Thymus (tissue), 11 donors: ENCODE measurements at regions not wholly inside any gene's neighbourhood (a gene's known extent, or its start where the extent isn't known, plus 50 kb on each side); places are given as distances from the start of the nearest gene placed in this dataset.

ENCODE experiments used
- DNase-seq, 9 donors: peaks; one replicate each; pipeline ENCODE4 v3.0.0-alpha.2; 2013; ENCODE audit warnings: low spot score in 9 of 9, low read depth in 6 of 9, missing footprints in 1 of 9
- H3K27ac ChIP-seq, 2 donors: one replicate each; pipeline ENCODE4 v1.5.1; 2013; ENCODE audit warnings: control low read depth in 1 of 2, low read depth in 1 of 2, low read length in 1 of 2, mild to moderate bottlenecking in 1 of 2, moderate library complexity in 1 of 2
- H3K27me3 ChIP-seq, 2 donors: one replicate each; pipeline ENCODE4 v1.5.1; 2013; ENCODE audit warnings: low read length in 1 of 2; ENCODE audit not compliant: control insufficient read depth in 2 of 2, insufficient read depth in 1 of 2
- H3K36me3 ChIP-seq, 2 donors: one replicate each; pipeline ENCODE4 v1.5.1; 2013; ENCODE audit warnings: low read length in 1 of 2, mild to moderate bottlenecking in 1 of 2, moderate library complexity in 1 of 2; ENCODE audit not compliant: control insufficient read depth in 2 of 2, insufficient read depth in 2 of 2
- H3K4me1 ChIP-seq, 2 donors: one replicate each; pipeline ENCODE4 v1.5.1; 2013; ENCODE audit warnings: low read length in 2 of 2; ENCODE audit not compliant: control insufficient read depth in 2 of 2, insufficient read depth in 2 of 2
- H3K4me3 ChIP-seq, 2 donors: one replicate each; pipeline ENCODE4 v1.5.1; 2013; ENCODE audit warnings: low read length in 2 of 2, control low read depth in 1 of 2, mild to moderate bottlenecking in 1 of 2
- H3K9me3 ChIP-seq, 2 donors: one replicate each; pipeline ENCODE4 v1.5.1; 2013; ENCODE audit warnings: low read length in 1 of 2, mild to moderate bottlenecking in 1 of 2; ENCODE audit not compliant: control insufficient read depth in 2 of 2, insufficient read depth in 1 of 2
- WGBS: extraction: QIAGEN DNeasy Blood & Tissue Kit; methylation state at CpG from one replicate; pipeline ENCODE4 v1.1.7; 2013; 5-methylcytosine and 5-hydroxymethylcytosine counted together
- donor health status: healthy.

DNA sequence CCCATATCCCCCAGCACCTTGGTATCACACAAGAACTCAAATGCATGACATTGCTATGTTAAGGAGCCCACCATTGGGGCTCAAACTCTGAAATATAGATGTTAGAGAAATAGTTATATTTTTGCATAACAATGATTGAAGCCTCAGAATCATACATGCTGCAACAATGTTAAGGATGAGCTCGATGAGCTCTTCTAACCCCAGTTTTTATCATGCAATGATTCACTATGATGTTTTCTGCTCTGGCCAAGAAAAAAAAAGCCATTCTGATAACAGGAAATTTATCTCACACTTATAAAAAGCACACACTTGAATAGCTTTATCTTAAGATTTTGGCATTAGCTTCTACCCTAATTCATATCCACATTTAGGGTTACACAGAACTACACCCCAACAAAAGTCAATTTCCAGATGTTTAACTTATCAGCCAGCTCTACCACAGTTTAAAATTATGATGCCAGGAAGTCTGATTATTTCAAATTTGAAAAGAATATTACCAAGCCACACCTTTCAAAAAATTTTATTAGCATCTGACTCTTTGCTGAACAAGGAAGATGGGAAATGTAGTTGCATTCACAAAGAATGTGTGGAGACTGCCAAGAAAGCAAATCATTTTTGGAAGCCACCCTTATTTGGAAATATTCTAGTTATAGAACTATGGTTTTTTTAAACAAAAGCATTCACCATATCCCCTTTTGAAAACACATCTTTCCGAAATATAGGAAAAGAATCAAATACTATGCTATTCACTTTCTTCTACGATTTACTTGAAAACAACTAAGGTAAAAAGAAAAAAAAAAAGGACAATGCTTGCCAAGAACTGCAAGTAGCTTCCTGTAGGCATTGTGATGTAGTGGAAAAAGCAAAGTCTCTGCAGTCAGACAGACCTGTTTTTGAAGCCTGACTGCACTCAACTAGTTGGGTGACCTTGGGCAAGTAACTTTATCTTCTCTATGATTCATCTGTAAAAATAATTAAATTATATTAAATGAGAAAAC is 100.8 kb upstream of the PLS3 start:
- DNase-seq: no peak
- H3K9me3 ChIP-seq: no peaks in the 10 kb centered on the region
- no peak overlapping the region for H3K27ac ChIP-seq
- H3K27me3 ChIP-seq: no peaks in the 10 kb centered on the region
- WGBS: 87% methylated on average over 3 of the region's 3 CpGs
- H3K4me1 ChIP-seq: no peaks in the 10 kb centered on the region
- H3K4me3 ChIP-seq: no peak overlapping the region
- no peaks in the 10 kb centered on the region for H3K36me3 ChIP-seq

DNA sequence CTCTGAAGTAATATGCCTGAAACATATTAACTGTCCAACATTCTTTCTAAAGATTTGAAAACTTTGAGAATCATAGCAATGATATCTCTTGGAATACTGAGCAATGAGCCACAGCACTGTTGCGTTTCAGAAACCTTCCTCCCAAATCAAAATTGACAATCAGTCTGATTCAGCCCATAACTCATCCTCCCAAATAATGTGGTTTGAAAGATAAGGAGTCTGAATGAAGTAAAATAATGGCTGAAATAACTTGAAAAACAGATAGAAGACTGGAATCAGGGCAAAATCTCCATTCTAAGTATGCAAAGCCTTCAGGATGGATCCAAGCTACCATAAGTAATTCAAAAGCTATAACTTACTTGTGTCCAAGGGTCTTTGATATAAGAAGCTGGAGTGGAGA is 98.6 kb upstream of the PLS3 start:
- no peak for DNase-seq
- Histone ChIP-seq H3K4me3 (no peak overlapping the region), H3K36me3 (no peaks in the 10 kb centered on the region), H3K4me1 (no peaks in the 10 kb centered on the region), H3K27ac (no peak overlapping the region), H3K27me3 (no peaks in the 10 kb centered on the region), H3K9me3 (no peaks in the 10 kb centered on the region)
- 98% methylated on average over 1 of the region's 1 CpG for WGBS

DNA sequence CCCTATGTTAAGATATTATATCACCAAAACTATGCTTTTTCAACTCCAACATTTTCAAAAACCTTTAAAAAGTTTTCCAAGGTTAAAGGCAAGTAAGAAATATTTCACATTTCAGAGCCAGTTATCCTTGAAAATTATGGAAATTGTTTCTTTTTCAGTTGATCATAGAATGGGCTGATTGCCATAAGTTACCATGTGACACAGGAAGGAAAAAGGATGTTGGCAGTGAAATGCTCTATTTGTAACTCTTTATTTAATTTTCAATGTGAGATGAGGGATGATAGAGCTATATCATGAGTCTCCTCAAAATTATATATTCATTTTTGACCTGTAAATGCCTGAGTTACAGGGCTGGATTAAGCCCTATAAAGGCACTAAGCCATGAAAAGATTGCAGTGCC is 93.0 kb upstream of the PLS3 start:
- Histone ChIP-seq H3K27ac (no peak overlapping the region), H3K9me3 (no peaks in the 10 kb centered on the region), H3K4me3 (no peak overlapping the region), H3K36me3 (no peaks in the 10 kb centered on the region), H3K4me1 (no peaks in the 10 kb centered on the region), H3K27me3 (no peaks in the 10 kb centered on the region)
- no peak for DNase-seq

DNA sequence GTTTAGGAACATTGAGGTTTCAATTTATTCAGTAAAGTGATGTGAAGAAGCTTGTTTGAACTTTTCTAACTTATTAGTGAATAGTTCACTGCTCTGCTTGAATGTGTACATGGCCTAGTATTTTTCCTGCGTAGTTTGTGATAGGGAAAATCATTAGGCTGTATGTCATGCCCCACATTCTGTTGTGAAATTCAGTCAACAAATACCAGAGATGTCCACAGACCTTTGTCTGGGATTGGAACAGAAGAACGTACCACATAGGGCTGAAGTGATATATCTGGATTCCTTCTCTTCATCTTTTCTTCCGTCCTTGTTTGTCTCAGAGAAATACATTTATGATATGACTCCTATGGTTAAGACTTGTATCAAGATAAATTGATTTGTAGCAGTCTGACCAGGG is 88.8 kb upstream of the PLS3 start:
- no peaks in the 10 kb centered on the region for H3K4me1 ChIP-seq
- H3K36me3 ChIP-seq: no peaks in the 10 kb centered on the region
- no peaks in the 10 kb centered on the region for H3K9me3 ChIP-seq
- H3K4me3 ChIP-seq: no peak overlapping the region
- H3K27me3 ChIP-seq: no peaks in the 10 kb centered on the region
- WGBS: 97% methylated on average over 3 of the region's 3 CpGs
- no peak overlapping the region for H3K27ac ChIP-seq
- DNase-seq: no peak

DNA sequence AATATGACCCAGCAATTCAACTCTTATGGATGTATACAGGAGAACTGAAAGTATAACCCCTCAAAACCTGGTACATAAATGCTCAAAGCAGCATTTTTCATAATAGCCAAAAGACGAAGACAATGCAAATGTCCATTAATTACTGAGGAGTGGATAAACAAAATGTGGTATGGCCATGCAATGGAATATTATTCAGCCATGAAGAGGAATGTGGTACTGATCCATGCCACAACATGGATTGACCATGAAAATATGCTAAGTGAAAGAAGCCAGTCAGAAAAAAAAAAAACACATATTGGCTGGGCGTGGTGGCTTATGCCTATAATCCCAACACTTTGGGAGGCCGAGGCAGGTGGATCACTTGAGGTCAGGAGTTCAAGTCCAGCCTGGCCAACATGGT is 74.5 kb upstream of the PLS3 start:
- Histone ChIP-seq H3K27ac (no peak overlapping the region), H3K27me3 (no peaks in the 10 kb centered on the region), H3K36me3 (no peaks in the 10 kb centered on the region), H3K9me3 (no peaks in the 10 kb centered on the region), H3K4me3 (no peak overlapping the region), H3K4me1 (no peaks in the 10 kb centered on the region)
- no peak for DNase-seq
- WGBS: 94% methylated on average over 3 of the region's 3 CpGs

DNA sequence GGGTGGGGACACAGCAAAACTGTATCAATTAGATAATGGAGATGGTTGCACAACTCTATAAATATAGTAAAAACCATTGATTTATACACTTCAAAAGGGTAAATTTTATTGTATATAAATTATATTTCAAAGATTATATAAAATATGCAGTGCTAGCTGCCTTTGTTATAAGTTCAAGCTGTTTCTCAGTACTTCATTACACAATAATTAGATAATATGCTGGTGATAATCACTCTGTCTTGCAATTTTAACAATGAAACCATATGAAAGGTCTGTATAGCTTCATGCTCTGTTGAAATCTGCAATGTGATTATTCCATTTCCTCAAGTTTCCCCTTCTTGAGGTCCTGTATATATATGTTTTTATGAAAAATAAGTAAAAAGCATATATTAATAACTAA is 73.4 kb upstream of the PLS3 start:
- Histone ChIP-seq H3K9me3 (no peaks in the 10 kb centered on the region), H3K4me3 (no peak overlapping the region), H3K27ac (no peak overlapping the region), H3K36me3 (no peaks in the 10 kb centered on the region), H3K4me1 (no peaks in the 10 kb centered on the region), H3K27me3 (no peaks in the 10 kb centered on the region)
- DNase-seq: no peak

DNA sequence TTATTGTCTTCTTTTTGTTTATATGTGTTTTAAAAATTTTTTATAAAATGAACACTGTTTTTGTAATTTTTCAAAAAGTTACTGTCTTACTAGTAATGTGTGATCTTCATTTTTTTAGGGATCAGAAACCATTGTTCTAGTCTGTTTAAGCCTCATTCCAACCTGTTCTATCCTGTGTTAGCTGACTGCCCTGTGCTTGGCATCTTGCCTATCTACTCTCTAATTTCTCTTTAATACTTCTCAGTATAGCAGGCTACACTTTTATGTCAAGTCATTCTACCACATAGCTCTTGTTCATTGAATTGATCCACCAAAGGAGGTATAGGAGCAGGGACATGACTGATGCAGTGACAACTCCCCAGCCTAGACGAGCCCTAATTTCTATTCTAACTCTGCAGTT is 70.2 kb upstream of the PLS3 start:
- WGBS: 82% methylated on average over 1 of the region's 1 CpG
- no peak overlapping the region for H3K27ac ChIP-seq
- H3K9me3 ChIP-seq: no peaks in the 10 kb centered on the region
- H3K27me3 ChIP-seq: no peaks in the 10 kb centered on the region
- no peak overlapping the region for H3K4me3 ChIP-seq
- no peak for DNase-seq
- no peaks in the 10 kb centered on the region for H3K4me1 ChIP-seq
- H3K36me3 ChIP-seq: no peaks in the 10 kb centered on the region

DNA sequence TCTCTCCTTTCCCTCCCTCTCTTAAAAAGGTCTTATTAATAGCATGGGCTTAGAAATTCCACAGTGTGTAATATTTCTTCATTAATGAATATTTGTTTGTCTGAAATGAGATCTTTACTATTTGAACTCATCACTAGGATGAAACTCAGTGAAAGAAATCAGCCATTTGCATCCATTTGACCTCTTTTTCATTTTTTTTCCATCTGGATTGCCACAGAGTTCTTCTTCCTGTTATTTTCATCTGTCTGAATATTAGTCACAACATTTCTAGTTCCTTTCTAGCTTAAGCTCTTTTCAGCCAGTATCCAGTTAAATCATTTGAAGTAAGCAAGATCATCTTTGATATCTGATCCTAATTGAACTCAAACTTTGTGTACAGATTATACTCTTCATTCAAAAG is 69.2 kb upstream of the PLS3 start:
- H3K4me3 ChIP-seq: no peak overlapping the region
- H3K36me3 ChIP-seq: no peaks in the 10 kb centered on the region
- H3K9me3 ChIP-seq: no peaks in the 10 kb centered on the region
- no peak for DNase-seq
- H3K27ac ChIP-seq: no peak overlapping the region
- H3K27me3 ChIP-seq: no peaks in the 10 kb centered on the region
- H3K4me1 ChIP-seq: no peaks in the 10 kb centered on the region

DNA sequence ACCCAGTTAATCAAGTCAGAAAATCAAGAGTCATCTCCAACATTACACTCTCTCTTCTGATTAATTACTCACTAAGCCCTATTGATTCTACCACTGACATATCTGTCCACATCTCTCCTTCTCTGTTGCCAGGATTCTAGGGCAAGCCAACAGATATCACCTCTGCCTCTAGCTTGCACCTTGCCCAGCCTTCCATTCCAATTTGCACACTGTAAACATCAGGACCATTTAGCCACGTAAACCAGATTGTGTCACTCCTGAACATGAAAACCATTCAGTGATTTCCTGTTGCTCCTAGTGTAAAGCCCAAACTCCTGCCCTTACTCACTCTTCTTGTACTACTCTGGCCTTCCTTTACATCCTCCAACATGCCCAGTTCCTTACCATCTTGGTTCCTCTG is 68.0 kb upstream of the PLS3 start:
- no peaks in the 10 kb centered on the region for H3K9me3 ChIP-seq
- H3K27me3 ChIP-seq: no peaks in the 10 kb centered on the region
- WGBS: 93% methylated on average over 1 of the region's 1 CpG
- no peaks in the 10 kb centered on the region for H3K36me3 ChIP-seq
- H3K4me1 ChIP-seq: no peaks in the 10 kb centered on the region
- H3K4me3 ChIP-seq: no peak overlapping the region
- no peak overlapping the region for H3K27ac ChIP-seq
- no peak for DNase-seq
